ENCODE measurements at regions not wholly inside any gene's neighbourhood (a gene's known extent, or its start where the extent isn't known, plus 50 kb on each side); places are given as distances from the start of the nearest gene placed in this dataset.

- peaks cover 0 to 8% (median 2%) of the 10 kb centered on the region in 7 donors for H3K9me3 Mint-ChIP-seq
- H3K36me3 Mint-ChIP-seq, result peaks cover 0 to 7% of the 10 kb centered on the region in 2 donors
- no peaks in the 10 kb centered on the region for H3K4me1 Mint-ChIP-seq
- peak overlapping the region in 1 of 6 donors; percentile 93 for H3K27ac Mint-ChIP-seq
- DNase-seq, result no peak
- H3K4me3 Mint-ChIP-seq, result peak overlapping the region in 1 of 8 donors; percentile 6
- ATAC-seq (ENCODE audit: low read depth in 2 of 2), result no peak
- H3K27me3 Mint-ChIP-seq, result no peaks in the 10 kb centered on the region
Observed at GRCh38 chr19:31014668-31015067, 334.6 kb downstream of the TSHZ3 start.

GRCh38 chr19:31013384-31014020 lies 335.7 kb downstream of the TSHZ3 start:
- peaks cover 0 to 7% of the 10 kb centered on the region in 2 donors for H3K36me3 Mint-ChIP-seq
- no peak for ATAC-seq (ENCODE audit: low read depth in 2 of 2)
- no peaks in the 10 kb centered on the region for H3K27me3 Mint-ChIP-seq
- peaks cover 0 to 5% (median 2%) of the 10 kb centered on the region in 7 donors for H3K9me3 Mint-ChIP-seq
- H3K4me1 Mint-ChIP-seq, result no peaks in the 10 kb centered on the region
- H3K27ac Mint-ChIP-seq, result peak overlapping the region in 1 of 6 donors; percentile 36
- H3K4me3 Mint-ChIP-seq, result no peak overlapping the region
- DNase-seq, result no peak

- DNase-seq (no peak), ATAC-seq (ENCODE audit: low read depth in 2 of 2) (no peak)
- Mint-ChIP-seq H3K27ac (no peak overlapping the region), H3K36me3 (no peaks in the 10 kb centered on the region), H3K27me3 (no peaks in the 10 kb centered on the region), H3K4me1 (no peaks in the 10 kb centered on the region), H3K4me3 (no peak overlapping the region), H3K9me3 (peaks cover 3 to 7% (median 6%) of the 10 kb centered on the region in 7 donors)
Observed at GRCh38 chr19:31002518-31003244, 346.6 kb downstream of the TSHZ3 start.

GRCh38 chr19:31001991-31002390 lies 347.2 kb downstream of the TSHZ3 start:
- no peaks in the 10 kb centered on the region for H3K27me3 Mint-ChIP-seq

DNA sequence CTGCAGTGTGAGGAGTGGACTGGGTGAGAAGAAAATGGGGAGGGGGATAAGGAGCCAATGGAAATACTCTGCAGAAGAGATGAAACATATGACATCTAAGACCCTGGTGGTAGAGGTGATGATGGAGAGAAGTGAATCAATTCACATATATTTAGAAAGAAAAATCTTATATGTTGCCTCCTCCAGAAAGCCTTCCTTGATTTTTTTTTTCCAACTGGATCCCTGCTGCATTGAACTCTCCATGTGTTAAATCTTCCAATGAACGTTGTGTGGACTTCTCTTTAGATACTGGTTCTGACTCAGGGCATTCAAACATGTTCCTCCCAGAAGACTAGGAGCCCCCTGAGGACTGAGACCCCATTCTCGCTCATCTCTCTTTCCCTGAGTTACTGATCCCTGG lies 348.3 kb downstream of the TSHZ3 start:
- Mint-ChIP-seq H3K36me3 (no peaks in the 10 kb centered on the region), H3K27ac (no peak overlapping the region), H3K4me1 (no peaks in the 10 kb centered on the region), H3K27me3 (no peaks in the 10 kb centered on the region), H3K4me3 (no peak overlapping the region), H3K9me3 (peaks cover 0 to 6% (median 4%) of the 10 kb centered on the region in 7 donors)
- DNase-seq, result no peak
- no peak for ATAC-seq (ENCODE audit: low read depth in 2 of 2)

More at GRCh38 chr19:31001991-31002390, 347.2 kb downstream of the TSHZ3 start:
- Mint-ChIP-seq H3K4me1 (no peaks in the 10 kb centered on the region), H3K9me3 (peaks cover 1 to 7% (median 6%) of the 10 kb centered on the region in 7 donors), H3K36me3 (no peaks in the 10 kb centered on the region), H3K27ac (no peak overlapping the region), H3K4me3 (no peak overlapping the region)
- DNase-seq (no peak), ATAC-seq (ENCODE audit: low read depth in 2 of 2) (no peak)

DNA sequence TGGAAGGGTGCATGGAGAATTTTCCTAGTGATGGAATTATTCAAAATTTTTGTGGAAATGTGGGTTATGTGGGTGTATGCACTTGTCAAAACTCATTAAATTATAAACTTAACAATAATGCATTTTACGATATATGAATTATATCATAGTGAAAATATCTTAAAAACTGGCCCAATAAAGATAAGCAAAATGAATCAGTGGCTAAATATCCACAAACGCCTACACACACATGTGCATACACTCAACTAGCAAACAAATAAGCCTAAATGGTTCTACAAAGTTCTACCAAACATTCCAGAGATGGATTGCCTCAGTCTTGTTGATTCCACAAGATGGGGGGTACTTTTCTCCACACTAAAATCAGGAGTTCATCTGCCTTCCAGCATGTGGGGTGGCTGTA lies 349.5 kb downstream of the TSHZ3 start:
- Mint-ChIP-seq H3K36me3 (no peaks in the 10 kb centered on the region), H3K4me3 (no peak overlapping the region), H3K27ac (no peak overlapping the region), H3K27me3 (no peaks in the 10 kb centered on the region), H3K4me1 (no peaks in the 10 kb centered on the region), H3K9me3 (peaks cover 0 to 6% (median 1%) of the 10 kb centered on the region in 7 donors)
- DNase-seq, result no peak
- ATAC-seq (ENCODE audit: low read depth in 2 of 2), result no peak

DNA sequence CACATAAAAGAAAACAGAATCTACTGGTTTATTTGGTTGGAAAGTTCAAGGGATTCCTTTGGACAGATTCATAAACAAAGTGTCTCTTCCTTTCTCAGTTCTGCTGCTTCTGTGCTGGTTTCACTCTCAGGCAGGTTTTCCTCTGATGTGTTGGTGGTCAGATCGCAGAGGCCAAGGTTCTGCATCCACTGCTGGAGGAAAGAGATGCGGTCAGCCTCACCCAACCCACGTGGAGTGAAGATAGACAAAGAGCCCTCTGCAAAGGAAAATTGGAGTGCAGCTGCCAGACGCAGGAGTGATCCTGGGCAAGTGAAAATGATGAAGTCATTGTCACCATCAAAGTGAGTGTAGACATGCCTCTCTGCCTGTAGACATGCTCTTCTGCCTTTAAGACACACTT lies 352.0 kb downstream of the TSHZ3 start:
- no peak for DNase-seq
- Mint-ChIP-seq H3K27me3 (no peaks in the 10 kb centered on the region), H3K36me3 (no peaks in the 10 kb centered on the region), H3K4me1 (no peaks in the 10 kb centered on the region), H3K9me3 (peaks cover 0 to 3% (median 0%) of the 10 kb centered on the region in 7 donors), H3K4me3 (no peak overlapping the region), H3K27ac (no peak overlapping the region)
- no peak for ATAC-seq (ENCODE audit: low read depth in 2 of 2)

GRCh38 chr19:30978639-30979038 lies 370.6 kb downstream of the TSHZ3 start:
- no peak overlapping the region for H3K4me3 Mint-ChIP-seq
- no peaks in the 10 kb centered on the region for H3K4me1 Mint-ChIP-seq
- peaks cover 0 to 31% (median 9%) of the 10 kb centered on the region in 7 donors for H3K9me3 Mint-ChIP-seq
- ATAC-seq (ENCODE audit: low read depth in 2 of 2) (no peak), DNase-seq (no peak)
- H3K27me3 Mint-ChIP-seq, result no peaks in the 10 kb centered on the region
- peaks cover 5 to 7% of the 10 kb centered on the region in 2 donors for H3K36me3 Mint-ChIP-seq
- H3K27ac Mint-ChIP-seq, result no peak overlapping the region

- Mint-ChIP-seq H3K27me3 (peaks cover 0 to 4% (median 0%) of the 10 kb centered on the region in 3 donors), H3K4me3 (no peak overlapping the region), H3K9me3 (peaks cover 0 to 17% (median 0%) of the 10 kb centered on the region in 7 donors), H3K36me3 (peaks cover 0 to 5% of the 10 kb centered on the region in 2 donors), H3K4me1 (no peaks in the 10 kb centered on the region), H3K27ac (no peak overlapping the region)
- ATAC-seq (ENCODE audit: low read depth in 2 of 2) (no peak), DNase-seq (no peak)
Observed at GRCh38 chr19:30969591-30969990, 379.6 kb downstream of the TSHZ3 start.

DNA sequence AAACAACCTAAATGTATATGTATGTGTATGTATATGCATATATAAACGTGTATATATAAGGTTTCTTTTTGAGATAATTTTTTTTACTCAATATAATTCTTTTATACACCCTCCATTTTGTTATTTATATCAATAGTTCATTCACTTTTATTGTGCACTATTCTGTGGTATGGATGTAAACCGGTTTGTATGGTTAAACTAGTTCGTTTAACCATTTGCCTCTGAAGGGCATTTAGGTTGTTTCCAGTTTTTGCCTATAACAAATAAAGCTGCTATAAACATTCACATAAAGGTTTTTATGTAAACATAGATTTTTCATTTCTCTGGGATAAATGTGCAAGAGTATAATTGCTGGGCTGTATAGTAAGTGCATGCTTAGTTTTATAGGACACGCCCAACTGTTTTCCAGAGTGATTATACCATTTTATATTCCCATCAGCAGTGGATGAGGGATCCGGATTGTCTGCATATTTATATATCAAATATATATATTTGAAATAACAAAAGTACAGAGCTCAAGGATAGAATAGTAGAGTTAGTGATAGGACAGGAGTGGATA lies 380.3 kb downstream of the TSHZ3 start:
- Mint-ChIP-seq H3K27ac (no peak overlapping the region), H3K27me3 (peaks cover 0 to 4% (median 0%) of the 10 kb centered on the region in 3 donors), H3K4me1 (no peaks in the 10 kb centered on the region), H3K4me3 (no peak overlapping the region), H3K36me3 (peaks cover 0 to under 1% of the 10 kb centered on the region in 2 donors), H3K9me3 (peaks cover 0 to 18% (median 1%) of the 10 kb centered on the region in 7 donors)
- ATAC-seq (ENCODE audit: low read depth in 2 of 2) (no peak), DNase-seq (no peak)

- H3K9me3 Mint-ChIP-seq, result peaks cover 0 to 17% (median 4%) of the 10 kb centered on the region in 7 donors
- DNase-seq, result no peak
- no peak for ATAC-seq (ENCODE audit: low read depth in 2 of 2)
- H3K4me3 Mint-ChIP-seq, result no peak overlapping the region
- no peak overlapping the region for H3K27ac Mint-ChIP-seq
- peaks cover 0 to 4% (median 0%) of the 10 kb centered on the region in 3 donors for H3K27me3 Mint-ChIP-seq
- no peaks in the 10 kb centered on the region for H3K36me3 Mint-ChIP-seq
- no peaks in the 10 kb centered on the region for H3K4me1 Mint-ChIP-seq
Observed at GRCh38 chr19:30968210-30968609, 381.0 kb downstream of the TSHZ3 start.

DNA sequence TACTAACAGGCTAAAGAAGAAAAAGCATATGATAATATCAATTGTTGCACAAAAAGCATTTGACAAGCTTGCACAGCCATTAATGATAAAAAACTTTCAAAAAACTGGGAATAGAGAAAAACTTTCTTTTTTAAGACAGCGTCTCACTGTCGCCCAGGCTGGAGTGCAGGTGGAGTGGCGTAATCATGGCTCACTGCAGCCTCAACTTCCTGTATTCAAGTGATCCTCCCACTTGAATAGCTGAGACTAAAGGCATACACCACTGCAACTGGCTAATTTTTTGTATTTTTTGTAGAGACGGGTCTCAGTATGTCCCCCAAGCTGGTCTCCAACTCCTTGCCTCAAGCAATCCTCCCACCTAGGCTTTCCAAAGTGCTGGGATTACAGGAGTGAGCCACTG lies 382.8 kb downstream of the TSHZ3 start:
- peaks cover 0 to 22% (median 5%) of the 10 kb centered on the region in 7 donors for H3K9me3 Mint-ChIP-seq
- peaks cover 0 to 4% (median 0%) of the 10 kb centered on the region in 3 donors for H3K27me3 Mint-ChIP-seq
- ATAC-seq (ENCODE audit: low read depth in 2 of 2), result no peak
- no peak for DNase-seq
- no peak overlapping the region for H3K4me3 Mint-ChIP-seq
- no peak overlapping the region for H3K27ac Mint-ChIP-seq
- no peaks in the 10 kb centered on the region for H3K4me1 Mint-ChIP-seq
- H3K36me3 Mint-ChIP-seq, result no peaks in the 10 kb centered on the region

DNA sequence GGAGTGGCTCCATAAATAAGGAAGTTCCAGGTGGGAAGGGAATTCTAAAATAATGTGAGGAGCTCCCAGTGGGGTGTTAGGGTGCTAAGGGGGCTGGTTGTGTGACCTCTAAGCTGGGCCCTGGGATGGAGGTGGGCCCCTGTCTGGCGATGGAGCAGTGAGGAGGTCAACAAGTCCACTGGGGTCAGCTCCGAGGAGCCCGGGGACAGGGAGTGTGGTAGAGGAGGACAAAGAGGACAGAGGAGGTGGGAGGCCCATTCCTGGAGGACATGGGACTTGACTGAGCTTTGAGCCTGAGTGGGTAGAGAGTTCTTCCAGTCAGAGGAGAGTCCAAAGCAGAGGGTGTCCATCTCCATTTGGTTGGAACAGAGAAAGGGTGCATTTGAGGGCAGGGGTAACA lies 390.2 kb downstream of the TSHZ3 start:
- peaks cover 2 to 32% (median 13%) of the 10 kb centered on the region in 7 donors for H3K9me3 Mint-ChIP-seq
- ATAC-seq (ENCODE audit: low read depth in 2 of 2) (no peak), DNase-seq (no peak)
- H3K4me1 Mint-ChIP-seq, result no peaks in the 10 kb centered on the region
- no peak overlapping the region for H3K4me3 Mint-ChIP-seq
- H3K27ac Mint-ChIP-seq, result no peak overlapping the region
- H3K27me3 Mint-ChIP-seq, result peaks cover 0 to 9% (median 0%) of the 10 kb centered on the region in 3 donors
- H3K36me3 Mint-ChIP-seq, result no peaks in the 10 kb centered on the region

Data from naive B cell (primary cell).